ENCODE measurements at regions not wholly inside any gene's neighbourhood (a gene's known extent, or its start where the extent isn't known, plus 50 kb on each side); places are given as distances from the start of the nearest gene placed in this dataset.
"Not testable (repeated sequence)": the region's sequence is repeated elsewhere in the genome, so short reads cannot be mapped to it uniquely, and the experiment has no call there.

GRCh38 chr11:92572559-92572958 lies 347.9 kb downstream of the FAT3 start:
- Mint-ChIP-seq H3K4me1 (no peaks in the 10 kb centered on the region), H3K27me3 (no peaks in the 10 kb centered on the region), H3K27ac (no peak overlapping the region), H3K4me3 (no peak overlapping the region), H3K9me3 (no peaks in the 10 kb centered on the region), H3K36me3 (no peaks in the 10 kb centered on the region)
- no peak for DNase-seq

DNA sequence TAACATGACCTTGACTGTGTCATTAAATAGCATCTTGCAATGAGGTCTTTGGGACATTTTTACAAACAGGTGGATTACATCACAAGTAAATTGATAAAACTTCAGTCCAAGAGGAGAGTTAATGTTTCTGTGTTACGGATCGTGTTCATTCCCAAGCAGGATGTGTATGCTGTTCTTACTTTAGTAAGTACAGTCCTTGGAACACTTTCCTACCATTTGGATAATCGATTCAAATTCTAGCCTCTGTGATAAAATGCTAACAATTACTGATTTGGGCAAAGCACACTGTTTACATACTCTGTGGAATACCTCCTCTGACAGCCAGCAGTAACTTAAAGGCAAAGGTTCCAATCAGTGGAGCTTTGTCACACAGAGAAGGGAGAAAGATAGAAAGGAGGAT lies 351.7 kb downstream of the FAT3 start:
- Mint-ChIP-seq H3K36me3 (no peaks in the 10 kb centered on the region), H3K27ac (no peak overlapping the region), H3K4me3 (no peak overlapping the region), H3K4me1 (no peaks in the 10 kb centered on the region), H3K9me3 (no peaks in the 10 kb centered on the region), H3K27me3 (no peaks in the 10 kb centered on the region)
- DNase-seq: no peak

DNA sequence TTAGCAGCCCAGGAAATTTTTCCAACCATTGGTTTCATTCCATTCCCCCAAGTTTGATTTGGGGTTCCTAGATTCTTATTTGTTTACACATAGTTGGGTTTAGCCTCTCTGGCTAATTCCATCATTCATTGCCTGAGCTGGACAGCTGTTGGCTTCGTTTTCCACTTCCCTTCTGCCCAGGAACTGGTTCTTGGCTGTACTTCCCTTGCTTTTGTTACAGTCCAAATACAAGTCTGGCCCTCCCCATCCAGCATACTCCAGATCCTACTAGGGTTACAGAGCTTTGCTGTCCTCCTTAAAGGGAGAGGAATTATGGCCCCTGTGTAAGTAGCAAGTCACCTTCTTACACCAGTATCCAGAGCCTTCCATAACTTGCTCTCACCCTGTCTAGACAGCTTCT lies 356.3 kb downstream of the FAT3 start:
- Mint-ChIP-seq H3K27ac (no peak overlapping the region), H3K4me3 (no peak overlapping the region), H3K4me1 (no peaks in the 10 kb centered on the region), H3K9me3 (no peaks in the 10 kb centered on the region), H3K27me3 (no peaks in the 10 kb centered on the region), H3K36me3 (no peaks in the 10 kb centered on the region)
- DNase-seq: no peak

DNA sequence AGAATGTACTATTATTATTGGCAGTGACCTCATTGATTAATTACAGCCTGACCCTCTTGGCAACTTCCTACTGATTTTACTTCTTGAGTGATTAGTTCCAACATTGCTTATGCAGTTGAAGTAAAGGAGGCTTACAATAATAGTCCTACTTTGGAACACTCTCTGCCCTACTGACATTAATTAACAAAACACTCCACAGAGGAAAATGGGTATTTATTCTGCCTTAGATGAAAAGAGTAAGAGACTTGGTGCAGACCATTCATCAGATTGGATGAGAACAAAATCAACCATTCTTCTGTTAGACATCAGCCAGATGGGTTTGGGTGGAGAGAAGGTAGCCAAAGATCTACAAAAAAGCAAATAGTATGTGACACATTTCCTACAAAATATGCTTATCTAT lies 363.8 kb downstream of the FAT3 start:
- Mint-ChIP-seq H3K27me3 (peaks cover 6% of the 10 kb centered on the region), H3K9me3 (no peaks in the 10 kb centered on the region), H3K36me3 (no peaks in the 10 kb centered on the region), H3K4me1 (no peaks in the 10 kb centered on the region), H3K4me3 (no peak overlapping the region), H3K27ac (no peak overlapping the region)
- DNase-seq: no peak

DNA sequence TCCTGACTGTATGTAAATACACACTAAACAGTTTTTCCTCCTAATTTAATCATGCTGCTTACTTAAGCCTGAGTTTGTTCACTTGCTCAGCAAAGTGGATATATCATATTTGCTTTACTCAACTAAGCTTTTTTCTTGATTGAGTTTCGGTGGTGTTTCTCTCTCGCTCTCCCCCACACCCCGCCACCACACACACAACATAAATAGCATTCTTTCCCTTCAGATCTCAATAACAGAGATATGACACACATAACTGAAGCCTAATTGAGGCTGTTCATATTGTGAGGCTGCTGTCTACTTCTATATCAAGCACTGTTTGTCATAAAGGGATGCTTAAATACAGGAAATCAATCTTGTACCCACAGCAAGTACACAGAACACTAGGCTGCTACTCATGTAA lies 364.9 kb downstream of the FAT3 start:
- Mint-ChIP-seq H3K27ac (no peak overlapping the region), H3K27me3 (peaks cover 6% of the 10 kb centered on the region), H3K4me3 (no peak overlapping the region), H3K9me3 (no peaks in the 10 kb centered on the region), H3K4me1 (no peaks in the 10 kb centered on the region), H3K36me3 (no peaks in the 10 kb centered on the region)
- no peak for DNase-seq

- H3K27me3 Mint-ChIP-seq: peaks cover 6% of the 10 kb centered on the region
- H3K9me3 Mint-ChIP-seq: no peaks in the 10 kb centered on the region
- no peaks in the 10 kb centered on the region for H3K36me3 Mint-ChIP-seq
- no peak overlapping the region for H3K4me3 Mint-ChIP-seq
- no peak for DNase-seq
- H3K27ac Mint-ChIP-seq: no peak overlapping the region
- no peaks in the 10 kb centered on the region for H3K4me1 Mint-ChIP-seq
Observed at GRCh38 chr11:92591521-92591920, 366.9 kb downstream of the FAT3 start.

DNA sequence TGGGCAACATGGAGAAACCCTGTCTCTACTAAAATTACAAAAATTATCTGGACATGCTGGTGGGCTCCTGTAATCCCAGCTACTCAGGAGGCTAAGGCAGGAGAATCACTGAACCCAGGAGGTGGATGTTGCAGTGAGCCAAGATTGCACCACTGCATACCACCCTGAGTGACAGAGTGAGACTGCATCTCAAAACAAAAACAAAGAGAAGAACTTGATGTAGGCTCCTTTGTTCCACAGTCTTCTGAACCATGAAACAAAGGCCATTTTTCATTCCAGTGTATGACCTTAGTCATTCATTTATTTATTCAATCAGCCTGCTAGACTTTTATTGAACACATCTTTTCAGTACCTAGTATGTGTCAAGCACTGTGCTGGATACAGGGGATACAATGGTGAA lies 369.6 kb downstream of the FAT3 start:
- no peak for DNase-seq
- Mint-ChIP-seq H3K4me3 (no peak overlapping the region), H3K27ac (no peak overlapping the region), H3K36me3 (no peaks in the 10 kb centered on the region), H3K9me3 (no peaks in the 10 kb centered on the region), H3K4me1 (no peaks in the 10 kb centered on the region), H3K27me3 (peaks cover 9% of the 10 kb centered on the region)

- Mint-ChIP-seq H3K4me1 (no peaks in the 10 kb centered on the region), H3K27me3 (peaks cover 6% of the 10 kb centered on the region), H3K27ac (no peak overlapping the region), H3K9me3 (no peaks in the 10 kb centered on the region), H3K4me3 (no peak overlapping the region), H3K36me3 (no peaks in the 10 kb centered on the region)
- no peak for DNase-seq
Observed at GRCh38 chr11:92595052-92595451, 370.4 kb downstream of the FAT3 start.

- Mint-ChIP-seq H3K27me3 (peaks cover 3% of the 10 kb centered on the region), H3K4me3 (no peak overlapping the region), H3K36me3 (no peaks in the 10 kb centered on the region), H3K9me3 (no peaks in the 10 kb centered on the region), H3K27ac (no peak overlapping the region), H3K4me1 (no peaks in the 10 kb centered on the region)
- DNase-seq: no peak
Observed at GRCh38 chr11:92596596-92597317, 372.1 kb downstream of the FAT3 start.

GRCh38 chr11:92601048-92601447 lies 368.4 kb upstream of the MTNR1B start:
- no peaks in the 10 kb centered on the region for H3K9me3 Mint-ChIP-seq
- peaks cover 3% of the 10 kb centered on the region for H3K27me3 Mint-ChIP-seq
- DNase-seq: no peak
- H3K36me3 Mint-ChIP-seq: no peaks in the 10 kb centered on the region
- H3K27ac Mint-ChIP-seq: no peak overlapping the region
- H3K4me1 Mint-ChIP-seq: no peaks in the 10 kb centered on the region
- H3K4me3 Mint-ChIP-seq: no peak overlapping the region

DNA sequence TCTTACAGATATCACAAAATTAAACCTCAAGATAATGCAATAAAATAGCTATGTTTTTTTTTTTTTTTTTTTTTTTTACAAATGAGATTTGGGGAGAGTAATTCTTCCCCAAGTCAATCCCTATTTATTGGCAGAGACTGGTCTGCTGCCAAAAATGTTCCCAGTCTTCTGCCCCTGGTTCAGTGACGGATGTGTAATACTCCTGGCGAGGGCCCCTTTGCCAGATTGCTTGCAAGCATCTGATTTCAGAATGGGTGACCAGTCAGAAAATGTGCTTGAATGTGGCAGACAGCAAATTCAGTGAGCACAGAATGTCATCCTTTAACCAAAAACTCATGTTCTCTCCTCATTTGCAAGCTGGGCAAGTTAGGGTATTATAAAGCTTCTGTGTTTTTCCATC lies 363.8 kb upstream of the MTNR1B start:
- Mint-ChIP-seq H3K27me3 (no peaks in the 10 kb centered on the region), H3K4me3 (no peak overlapping the region), H3K36me3 (no peaks in the 10 kb centered on the region), H3K27ac (no peak overlapping the region), H3K4me1 (no peaks in the 10 kb centered on the region), H3K9me3 (no peaks in the 10 kb centered on the region)
- DNase-seq: no peak

DNA sequence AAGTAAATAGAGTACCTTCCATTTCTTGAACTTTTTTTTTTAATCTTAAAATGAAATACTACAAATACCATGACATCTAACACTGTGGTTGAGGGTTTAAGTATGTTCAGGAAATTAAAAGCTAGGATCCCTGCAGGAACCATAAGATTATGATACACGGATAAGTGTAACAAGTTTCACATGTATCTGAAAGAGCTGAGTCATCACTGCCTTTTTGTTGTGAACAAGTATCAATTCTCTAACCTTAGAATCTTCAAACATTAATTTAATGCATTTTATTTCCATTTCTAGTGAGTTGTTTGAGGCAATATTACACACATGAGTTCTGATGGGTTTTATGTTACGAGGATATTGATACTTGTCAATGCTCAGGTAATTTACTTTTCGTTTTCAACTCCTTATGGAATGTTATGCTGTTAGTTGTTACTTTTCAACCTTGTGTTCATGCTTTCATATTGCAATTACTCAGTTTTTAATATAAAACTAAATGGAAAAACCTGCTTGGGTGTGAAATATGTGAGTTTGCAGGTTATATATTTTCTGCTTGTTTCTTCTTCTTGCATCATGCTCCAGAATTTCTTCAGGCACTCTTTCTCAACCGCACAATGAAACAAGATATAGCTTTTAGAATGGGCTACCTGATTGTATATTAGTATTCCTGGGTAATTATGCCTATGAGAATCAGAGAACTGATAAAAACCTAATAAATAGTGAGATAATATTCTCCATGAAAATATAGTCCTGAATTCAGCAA lies 361.3 kb upstream of the MTNR1B start:
- H3K4me1 Mint-ChIP-seq: no peaks in the 10 kb centered on the region
- no peak overlapping the region for H3K27ac Mint-ChIP-seq
- H3K27me3 Mint-ChIP-seq: no peaks in the 10 kb centered on the region
- H3K36me3 Mint-ChIP-seq: no peaks in the 10 kb centered on the region
- DNase-seq: no peak
- no peaks in the 10 kb centered on the region for H3K9me3 Mint-ChIP-seq
- H3K4me3 Mint-ChIP-seq: no peak overlapping the region

DNA sequence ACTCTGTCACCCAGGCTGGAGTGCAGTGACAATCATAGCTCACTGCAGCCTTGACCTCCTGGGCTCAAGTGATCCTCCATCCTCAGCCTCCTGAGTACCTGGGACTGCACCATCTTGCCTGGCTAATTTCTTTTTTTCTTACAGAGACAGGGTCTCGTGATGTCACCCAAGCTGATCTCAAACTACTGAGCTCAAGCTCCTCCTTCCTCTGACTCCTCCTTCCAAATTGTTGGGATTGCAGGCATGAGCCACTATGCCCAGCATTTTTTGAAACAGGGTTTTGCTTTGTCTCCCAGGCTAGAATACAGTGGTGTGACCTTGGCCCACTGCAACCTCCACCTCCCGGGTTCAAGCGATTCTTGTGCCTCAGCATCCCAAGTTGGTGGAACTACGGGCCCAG lies 358.3 kb upstream of the MTNR1B start:
- Mint-ChIP-seq H3K27me3 (no peaks in the 10 kb centered on the region), H3K27ac (no peak overlapping the region), H3K4me3 (no peak overlapping the region), H3K36me3 (no peaks in the 10 kb centered on the region), H3K9me3 (no peaks in the 10 kb centered on the region), H3K4me1 (no peaks in the 10 kb centered on the region)
- DNase-seq: no peak

DNA sequence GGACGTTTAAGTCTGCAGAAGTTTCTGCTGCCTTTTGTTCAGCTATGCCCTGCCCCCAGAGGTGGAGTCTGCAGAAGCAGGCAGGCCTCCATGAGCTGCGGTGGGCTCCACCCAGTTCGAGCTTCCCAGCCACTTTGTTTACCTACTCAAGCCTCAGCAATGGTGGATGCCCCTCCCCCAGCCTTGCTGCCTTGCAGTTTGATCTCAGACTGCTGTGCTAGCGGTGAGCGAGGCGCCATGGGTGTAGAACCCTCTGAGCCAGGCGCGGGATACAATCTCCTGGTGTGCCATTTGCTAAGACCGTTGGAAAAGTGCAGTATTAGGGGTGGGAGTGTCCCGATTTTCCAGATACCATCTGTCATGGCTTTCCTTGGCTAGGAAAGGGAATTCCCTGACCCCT lies 351.4 kb upstream of the MTNR1B start:
- H3K4me1 Mint-ChIP-seq, H3K4me3 Mint-ChIP-seq, H3K9me3 Mint-ChIP-seq, DNase-seq, H3K27ac Mint-ChIP-seq, H3K36me3 Mint-ChIP-seq, H3K27me3 Mint-ChIP-seq: not testable (repeated sequence)

DNA sequence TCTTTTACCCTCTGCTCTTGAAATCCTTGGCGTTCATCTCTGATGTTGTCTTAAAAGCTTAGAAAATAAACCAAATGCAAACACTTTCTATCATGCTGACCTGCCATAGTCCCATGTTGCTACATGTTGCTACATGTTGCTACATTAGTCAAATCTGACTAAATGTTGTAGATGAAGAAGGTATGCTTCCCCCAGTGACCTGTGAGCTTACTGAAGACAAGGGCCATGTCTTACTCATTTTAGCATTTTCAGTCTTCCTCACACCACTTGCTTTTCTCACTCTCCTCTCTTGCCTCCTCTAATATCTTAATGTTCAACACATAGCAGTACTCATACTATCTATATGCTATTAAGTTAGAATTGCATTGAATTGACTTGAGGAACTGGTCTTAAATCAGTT lies 346.4 kb upstream of the MTNR1B start:
- H3K27me3 Mint-ChIP-seq: no peaks in the 10 kb centered on the region
- no peak for DNase-seq
- H3K27ac Mint-ChIP-seq: no peak overlapping the region
- H3K4me3 Mint-ChIP-seq: no peak overlapping the region
- H3K4me1 Mint-ChIP-seq: peaks cover 3% of the 10 kb centered on the region
- H3K36me3 Mint-ChIP-seq: no peaks in the 10 kb centered on the region
- H3K9me3 Mint-ChIP-seq: no peaks in the 10 kb centered on the region

DNA sequence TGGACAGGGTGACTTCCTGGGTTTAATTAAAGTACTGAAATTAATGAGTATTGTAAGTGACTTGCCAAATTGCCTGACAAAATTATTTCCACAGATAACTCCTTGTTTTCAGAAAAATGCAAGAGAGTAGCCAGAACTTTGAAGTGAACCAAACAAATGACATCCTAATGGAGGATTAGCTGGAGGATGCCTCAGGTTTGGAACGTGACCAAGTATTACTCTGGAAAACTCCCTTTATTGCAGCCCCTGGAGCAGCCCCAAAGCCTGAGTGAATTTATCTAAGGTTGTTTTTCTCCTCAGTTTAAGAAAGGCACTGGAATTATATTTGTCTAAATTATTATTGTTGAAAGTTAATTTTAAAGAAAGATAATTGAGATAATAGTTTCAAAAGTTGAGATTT lies 343.6 kb upstream of the MTNR1B start:
- no peaks in the 10 kb centered on the region for H3K27me3 Mint-ChIP-seq
- no peaks in the 10 kb centered on the region for H3K9me3 Mint-ChIP-seq
- peaks cover 3% of the 10 kb centered on the region for H3K4me1 Mint-ChIP-seq
- no peak overlapping the region for H3K27ac Mint-ChIP-seq
- H3K36me3 Mint-ChIP-seq: no peaks in the 10 kb centered on the region
- no peak for DNase-seq
- H3K4me3 Mint-ChIP-seq: no peak overlapping the region

Data from activated naive CD8-positive, alpha-beta T cell treated with anti-CD3 and anti-CD28 coated beads for 36 hours (primary cell).